HL-60 (cell line): ENCODE measurements at regions not wholly inside any gene's neighbourhood (a gene's known extent, or its start where the extent isn't known, plus 50 kb on each side); places are given as distances from the start of the nearest gene placed in this dataset.

ENCODE experiments used
- CTCF ChIP-seq: IDR thresholded peaks from one replicate; pipeline ENCODE4 v1.5.1; 2011; ENCODE audit warnings: low read length, control low read depth, inconsistent platforms; ENCODE audit not compliant: insufficient read depth
- GABPA ChIP-seq: IDR thresholded peaks from 2 replicates; pipeline ENCODE4 v1.6.1; 2012; ENCODE audit warnings: low read depth
- POLR2AphosphoS5 ChIP-seq: IDR thresholded peaks from 2 replicates; pipeline ENCODE4 v1.6.1; 2012; ENCODE audit warnings: low read depth
- TF ChIP-seq, protein P1 (sequence below): IDR thresholded peaks from 2 replicates; pipeline ENCODE4 v1.6.1; 2012; ENCODE audit warnings: low read depth; ENCODE audit not compliant: insufficient replicate concordance

- TF ChIP-seq GABPA (no peak), CTCF (no peak), POLR2AphosphoS5 (no peak)
- TF ChIP-seq, protein P1, sequence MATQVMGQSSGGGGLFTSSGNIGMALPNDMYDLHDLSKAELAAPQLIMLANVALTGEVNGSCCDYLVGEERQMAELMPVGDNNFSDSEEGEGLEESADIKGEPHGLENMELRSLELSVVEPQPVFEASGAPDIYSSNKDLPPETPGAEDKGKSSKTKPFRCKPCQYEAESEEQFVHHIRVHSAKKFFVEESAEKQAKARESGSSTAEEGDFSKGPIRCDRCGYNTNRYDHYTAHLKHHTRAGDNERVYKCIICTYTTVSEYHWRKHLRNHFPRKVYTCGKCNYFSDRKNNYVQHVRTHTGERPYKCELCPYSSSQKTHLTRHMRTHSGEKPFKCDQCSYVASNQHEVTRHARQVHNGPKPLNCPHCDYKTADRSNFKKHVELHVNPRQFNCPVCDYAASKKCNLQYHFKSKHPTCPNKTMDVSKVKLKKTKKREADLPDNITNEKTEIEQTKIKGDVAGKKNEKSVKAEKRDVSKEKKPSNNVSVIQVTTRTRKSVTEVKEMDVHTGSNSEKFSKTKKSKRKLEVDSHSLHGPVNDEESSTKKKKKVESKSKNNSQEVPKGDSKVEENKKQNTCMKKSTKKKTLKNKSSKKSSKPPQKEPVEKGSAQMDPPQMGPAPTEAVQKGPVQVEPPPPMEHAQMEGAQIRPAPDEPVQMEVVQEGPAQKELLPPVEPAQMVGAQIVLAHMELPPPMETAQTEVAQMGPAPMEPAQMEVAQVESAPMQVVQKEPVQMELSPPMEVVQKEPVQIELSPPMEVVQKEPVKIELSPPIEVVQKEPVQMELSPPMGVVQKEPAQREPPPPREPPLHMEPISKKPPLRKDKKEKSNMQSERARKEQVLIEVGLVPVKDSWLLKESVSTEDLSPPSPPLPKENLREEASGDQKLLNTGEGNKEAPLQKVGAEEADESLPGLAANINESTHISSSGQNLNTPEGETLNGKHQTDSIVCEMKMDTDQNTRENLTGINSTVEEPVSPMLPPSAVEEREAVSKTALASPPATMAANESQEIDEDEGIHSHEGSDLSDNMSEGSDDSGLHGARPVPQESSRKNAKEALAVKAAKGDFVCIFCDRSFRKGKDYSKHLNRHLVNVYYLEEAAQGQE, result no peak
Measured at GRCh38 chr11:127628458-127628785, 627.9 kb upstream of the KIRREL3 start.
